ENCODE measurements at regions not wholly inside any gene's neighbourhood (a gene's known extent, or its start where the extent isn't known, plus 50 kb on each side); places are given as distances from the start of the nearest gene placed in this dataset.

GRCh38 chr14:89661392-89661791, 244.4 kb upstream of the FOXN3 start:
- DNase-seq (ENCODE audit: low spot score), result no peak
- no peak for ATAC-seq

- DNase-seq (ENCODE audit: low spot score) (peak; percentile 63), ATAC-seq (peak; percentile 64)
These were observed 243.7 kb upstream of the FOXN3 start for GRCh38 chr14:89660625-89661233.

- peak; percentile 57 for DNase-seq (ENCODE audit: low spot score)
- peak; percentile 78 for ATAC-seq
These were observed 243.1 kb upstream of the FOXN3 start for GRCh38 chr14:89660166-89660565.

GRCh38 chr14:89658977-89659670, 242.1 kb upstream of the FOXN3 start:
- DNase-seq (ENCODE audit: low spot score), result peak; percentile 72
- ATAC-seq, result peak; percentile 82

DNA sequence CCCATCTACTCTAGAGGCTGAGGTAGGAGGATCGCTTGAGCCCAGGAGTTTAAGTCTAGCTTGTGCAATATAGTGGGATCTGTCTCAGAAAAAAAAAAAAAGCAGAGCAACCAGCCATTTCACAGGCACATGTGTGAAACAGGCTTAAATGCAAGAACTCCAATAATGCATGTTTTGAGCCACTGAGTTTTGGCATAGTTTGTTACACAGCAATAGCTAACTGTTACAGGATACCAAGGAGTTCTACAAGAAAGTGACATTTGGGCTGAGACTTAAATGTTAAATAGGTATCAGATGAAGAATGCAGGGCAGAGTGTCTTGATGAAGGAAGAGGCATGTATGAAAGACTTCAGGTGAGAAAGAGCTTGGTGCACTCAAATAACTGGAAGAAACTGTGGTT, 240.0 kb upstream of the FOXN3 start:
- ATAC-seq, result no peak
- no peak for DNase-seq (ENCODE audit: low spot score)

DNA sequence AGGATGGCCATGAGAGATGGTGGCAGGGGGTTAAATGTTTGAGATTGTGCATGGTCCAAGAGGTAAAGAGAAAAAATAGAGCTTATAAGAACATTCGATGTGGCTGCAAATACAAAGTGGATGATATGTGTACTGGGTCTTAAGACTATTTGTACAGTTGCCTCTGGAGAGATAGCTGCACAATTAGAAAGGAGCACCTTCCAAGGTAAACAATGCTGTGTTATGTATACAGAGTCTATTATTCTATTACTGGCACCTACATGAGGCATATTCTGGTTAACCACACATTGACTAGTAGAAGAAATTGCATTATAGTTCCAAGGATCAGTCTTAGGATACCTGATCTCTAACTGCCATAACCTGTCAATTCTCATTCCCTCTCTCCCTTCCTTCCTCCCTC, 238.0 kb upstream of the FOXN3 start:
- ATAC-seq (no peak), DNase-seq (ENCODE audit: low spot score) (no peak)

DNA sequence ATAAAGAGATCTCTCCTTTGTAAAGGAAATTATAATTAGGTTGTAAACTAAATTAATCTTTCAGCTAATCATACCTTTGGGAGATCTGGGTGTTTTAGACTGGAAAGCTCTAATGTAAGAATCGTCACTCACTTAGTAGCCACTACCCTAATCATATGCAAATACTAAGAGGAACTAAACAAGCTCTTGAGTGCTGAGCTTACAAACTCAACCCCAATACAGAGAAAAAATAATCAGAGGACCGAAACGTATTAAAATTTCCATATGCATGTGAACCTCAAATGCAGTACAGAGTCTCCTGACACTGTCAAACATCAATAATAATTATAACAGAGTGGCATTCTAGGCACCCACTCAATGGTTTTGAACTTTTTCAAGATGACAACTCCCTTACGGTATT, 235.3 kb upstream of the FOXN3 start:
- ATAC-seq, result no peak
- no peak for DNase-seq (ENCODE audit: low spot score)

GRCh38 chr14:89651805-89652204, 234.8 kb upstream of the FOXN3 start:
- ATAC-seq (no peak), DNase-seq (ENCODE audit: low spot score) (no peak)

DNA sequence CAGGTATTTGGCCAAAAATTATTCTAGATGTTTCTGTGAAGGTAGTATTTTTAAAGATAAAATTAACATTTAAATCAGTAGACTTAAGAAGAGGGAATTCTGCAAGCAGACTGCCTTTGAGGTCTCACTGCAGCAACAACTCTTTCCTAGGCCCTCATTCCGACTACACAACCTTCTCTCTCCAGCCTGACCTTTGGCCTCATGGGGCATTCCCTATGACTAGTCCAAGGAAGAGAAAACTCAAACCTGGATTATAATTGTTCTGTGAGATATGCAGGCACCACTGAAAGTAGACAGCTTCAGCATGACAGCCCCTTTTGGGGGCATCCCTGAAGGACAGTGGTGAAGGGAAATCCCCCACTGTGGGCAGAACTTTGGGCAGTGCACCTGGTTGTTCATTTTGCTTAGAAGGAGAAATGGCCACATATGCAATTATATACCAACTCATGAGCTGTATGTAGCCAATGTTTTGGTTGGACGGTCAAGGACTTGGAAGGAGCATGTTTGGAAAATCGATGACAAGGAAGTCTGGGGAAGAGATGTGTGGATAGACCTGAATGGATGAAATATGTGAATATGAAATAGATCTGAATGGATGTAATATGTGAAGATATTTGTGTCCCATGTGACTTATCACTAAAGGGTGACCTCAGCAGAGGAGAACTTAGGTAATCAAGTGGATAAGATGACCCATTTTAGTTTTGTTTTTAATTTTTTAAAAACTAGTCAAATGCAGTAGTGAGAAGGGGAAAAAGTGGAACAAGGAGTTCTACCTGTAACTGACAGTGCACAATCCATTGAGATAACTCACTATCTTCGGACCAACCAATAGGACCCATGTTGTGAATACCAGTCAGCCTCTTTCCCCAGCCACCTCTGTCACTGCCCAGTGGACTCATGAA, 233.3 kb upstream of the FOXN3 start:
- ATAC-seq (no peak), DNase-seq (ENCODE audit: low spot score) (no peak)

- ATAC-seq, result no peak
- no peak for DNase-seq (ENCODE audit: low spot score)
These were observed 232.5 kb upstream of the FOXN3 start for GRCh38 chr14:89649451-89650075.

GRCh38 chr14:89648924-89649323, 231.9 kb upstream of the FOXN3 start:
- DNase-seq (ENCODE audit: low spot score) (no peak), ATAC-seq (peak; percentile 51)

DNA sequence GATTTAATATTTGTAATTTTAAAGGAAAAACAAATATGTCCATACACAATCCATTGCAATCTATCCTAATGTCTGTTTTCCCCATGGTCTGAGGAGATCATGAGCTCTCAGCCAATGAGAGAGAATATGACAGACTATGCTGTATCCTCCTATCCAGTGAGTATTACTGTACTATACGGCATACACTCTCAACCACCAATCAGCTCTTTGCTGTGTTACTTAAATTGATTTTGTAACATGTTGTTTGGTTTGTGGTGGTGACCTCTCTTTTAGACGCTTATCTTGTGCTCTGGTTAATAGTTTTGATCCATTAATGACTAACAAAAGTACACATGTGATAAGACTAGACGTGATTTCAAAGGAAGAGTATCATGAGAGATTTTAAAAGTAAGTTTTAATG, 231.5 kb upstream of the FOXN3 start:
- DNase-seq (ENCODE audit: low spot score) (no peak), ATAC-seq (peak; percentile 88)

- DNase-seq (ENCODE audit: low spot score) (no peak), ATAC-seq (no peak)
These were observed 229.9 kb upstream of the FOXN3 start for GRCh38 chr14:89646971-89647370.

DNA sequence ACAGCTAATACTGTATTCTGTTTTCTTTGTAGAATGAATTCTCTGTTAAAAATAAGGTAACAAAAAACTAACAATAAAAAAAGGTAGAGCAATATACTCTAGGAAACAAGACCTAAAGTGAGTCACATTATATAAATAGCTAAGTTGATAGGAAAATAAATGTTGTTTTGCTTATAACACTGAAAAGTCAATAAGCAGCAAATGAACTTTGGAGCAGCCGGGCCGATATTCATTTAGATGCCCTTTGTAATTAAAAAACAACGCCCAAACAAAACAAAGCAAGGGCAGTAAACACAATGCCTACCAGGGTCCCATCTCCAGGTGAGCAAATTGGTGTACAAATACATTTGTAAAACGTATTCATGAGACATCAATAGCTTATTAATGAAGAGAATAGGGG, 227.6 kb upstream of the FOXN3 start:
- ATAC-seq, result no peak
- DNase-seq (ENCODE audit: low spot score), result no peak

GRCh38 chr14:89641495-89642175, 224.6 kb upstream of the FOXN3 start:
- DNase-seq (ENCODE audit: low spot score) (no peak), ATAC-seq (peak; percentile 95)

GRCh38 chr14:89640141-89640540, 223.1 kb upstream of the FOXN3 start:
- ATAC-seq (no peak), DNase-seq (ENCODE audit: low spot score) (no peak)

GRCh38 chr14:89639687-89640086, 222.7 kb upstream of the FOXN3 start:
- DNase-seq (ENCODE audit: low spot score) (no peak), ATAC-seq (no peak)

- no peak for ATAC-seq
These were observed 221.9 kb upstream of the FOXN3 start for GRCh38 chr14:89638891-89639290.

DNA sequence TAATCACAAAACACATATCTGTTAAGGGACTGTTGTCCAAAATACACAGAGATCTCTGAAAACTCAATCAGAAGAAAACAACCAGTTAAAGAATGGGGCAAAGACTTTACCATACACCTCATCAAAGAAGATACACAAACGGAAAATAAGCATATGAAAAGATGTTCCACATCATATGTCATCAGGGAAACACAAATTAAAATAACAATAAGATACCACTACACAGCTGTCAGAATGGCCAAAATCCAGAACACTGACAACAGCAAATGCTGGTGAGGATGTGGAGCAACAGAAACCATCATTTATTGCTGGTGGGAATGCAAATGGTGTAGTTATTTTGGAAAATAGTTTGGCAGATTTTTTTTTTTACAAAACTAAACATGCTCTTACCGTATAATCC, 220.5 kb upstream of the FOXN3 start:
- ATAC-seq, result no peak
- no peak for DNase-seq (ENCODE audit: low spot score)

More at GRCh38 chr14:89638891-89639290, 221.9 kb upstream of the FOXN3 start:
- no peak for DNase-seq (ENCODE audit: low spot score)

DNA sequence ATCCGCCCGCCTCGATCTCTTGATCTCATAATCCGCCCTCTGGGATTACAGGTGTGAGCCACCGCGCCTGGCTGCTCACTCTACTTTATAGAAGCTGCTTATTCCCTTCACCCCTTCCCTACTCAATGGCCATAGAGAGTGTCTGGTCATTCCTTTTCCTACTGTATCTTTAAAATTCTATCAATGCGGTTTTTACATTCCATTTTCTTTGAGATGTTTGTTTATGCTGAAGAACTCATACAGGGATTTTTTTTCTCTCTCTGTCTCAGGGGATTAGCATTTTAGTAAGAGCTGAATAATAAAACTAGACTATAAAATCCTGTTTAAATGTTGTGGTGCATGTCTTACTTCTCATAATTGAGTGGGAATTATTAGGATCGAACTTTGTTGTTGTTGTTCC, 218.6 kb upstream of the FOXN3 start:
- ATAC-seq (no peak), DNase-seq (ENCODE audit: low spot score) (no peak)

DNA sequence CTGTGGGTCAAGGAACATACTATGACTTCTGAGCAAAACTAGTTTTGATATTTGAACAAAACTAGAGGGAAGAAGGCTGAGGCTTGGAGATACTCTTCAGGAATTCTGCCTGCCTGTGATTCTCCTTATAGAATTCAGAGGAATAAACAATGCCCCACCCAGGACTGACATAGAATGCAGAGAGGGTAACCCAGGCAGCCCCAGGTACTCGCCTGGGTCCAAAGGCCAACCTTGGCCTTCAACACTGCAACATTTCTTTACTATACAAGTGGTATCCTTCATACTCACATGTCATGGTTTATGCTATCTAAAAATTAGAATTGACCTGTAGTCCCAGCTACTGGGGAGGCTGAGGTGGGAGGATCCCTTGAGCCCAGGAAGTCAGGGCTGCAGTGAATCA, 217.0 kb upstream of the FOXN3 start:
- DNase-seq (ENCODE audit: low spot score) (no peak), ATAC-seq (no peak)

All from left lobe of liver (tissue), 2 donors.